OCI-LY7 (cell line): ENCODE measurements at regions not wholly inside any gene's neighbourhood (a gene's known extent, or its start where the extent isn't known, plus 50 kb on each side); places are given as distances from the start of the nearest gene placed in this dataset.
A peak's percentile ranks its signal among the peaks of the same experiment; 100 is the strongest.

ENCODE experiments used
- BruUV-seq: library from RNA; stranded (reverse); fragments of 400-500 nt; replicated peaks from 2 replicates; lab custom pipeline; 2021; lab: Mats Ljungman, UMichigan
- CTCF ChIA-PET: fragments of 300-600 bp; sonication (Branson Sonifier 250); formaldehyde crosslinking; loops from one replicate; lab custom pipeline; 2022; ENCODE audit warnings: antibody characterized with exemption; ENCODE audit not compliant: unreplicated experiment; lab: Charles Lee
- POLR2A ChIA-PET: fragments of 300-600 bp; sonication (Branson Sonifier 250); formaldehyde crosslinking; loops from one replicate; lab custom pipeline; 2022; ENCODE audit warnings: antibody characterized with exemption; lab: Charles Lee
- DNase-seq: peaks from one replicate; pipeline ENCODE4 v3.0.0-alpha.2; 2015; ENCODE audit warnings: low spot score
- H2AFZ ChIP-seq: fragments of 200-600 bp; sonication (generic), shearing (Covaris generic); 2 replicates; pipeline ENCODE4 v1.6.1; 2014; ENCODE audit warnings: mild to moderate bottlenecking, antibody characterized with exemption, low read length, moderate library complexity
- H3K27ac ChIP-seq: fragments of 200-600 bp; sonication (generic); 2 replicates; pipeline ENCODE4 v1.5.1; 2014; ENCODE audit warnings: mixed run types, low read depth, mild to moderate bottlenecking, moderate library complexity, low read length, inconsistent platforms; ENCODE audit not compliant: poor library complexity, severe bottlenecking
- H3K36me3 ChIP-seq: fragments of 200-600 bp; sonication (generic); 2 replicates; pipeline ENCODE4 v1.6.1; 2014; ENCODE audit warnings: mild to moderate bottlenecking, antibody characterized with exemption, low read length, moderate library complexity, mixed read lengths; ENCODE audit not compliant: insufficient read depth
- H3K4me1 ChIP-seq: fragments of 200-600 bp; sonication (generic); 2 replicates; pipeline ENCODE4 v1.5.1; 2014; ENCODE audit warnings: mild to moderate bottlenecking, low read length; ENCODE audit not compliant: insufficient read depth, poor library complexity, severe bottlenecking
- H3K4me2 ChIP-seq: fragments of 200-600 bp; sonication (generic); 2 replicates; pipeline ENCODE4 v1.6.1; 2014; ENCODE audit warnings: mild to moderate bottlenecking, low read length
- H3K4me3 ChIP-seq: fragments of 200-600 bp; sonication (generic); 2 replicates; pipeline ENCODE4 v1.5.1; 2014; ENCODE audit warnings: mild to moderate bottlenecking, low read depth, low read length; ENCODE audit not compliant: poor library complexity, severe bottlenecking
- H3K79me2 ChIP-seq: fragments of 200-600 bp; sonication (generic); 2 replicates; pipeline ENCODE4 v1.6.1; 2016; ENCODE audit warnings: low read depth, mild to moderate bottlenecking, low read length, moderate library complexity, mixed read lengths; ENCODE audit not compliant: insufficient read depth
- H3K9me2 ChIP-seq: fragments of 200-600 bp; sonication (generic); 2 replicates; pipeline ENCODE4 v1.6.1; 2016; ENCODE audit warnings: mild to moderate bottlenecking, low read length, mixed read lengths; ENCODE audit not compliant: insufficient read depth
- H3K9me3 ChIP-seq: fragments of 200-600 bp; sonication (generic); 2 replicates; pipeline ENCODE4 v1.6.1; 2014; ENCODE audit warnings: mild to moderate bottlenecking, mixed run types, low read length, mixed read lengths
- H4K20me1 ChIP-seq: fragments of 200-600 bp; sonication (generic); 2 replicates; pipeline ENCODE4 v1.6.1; 2014; ENCODE audit warnings: mild to moderate bottlenecking, antibody characterized with exemption, low read length, moderate library complexity, mixed read lengths; ENCODE audit not compliant: insufficient read depth
- CTCF ChIP-seq: fragments of 200-600 bp; sonication (generic); conservative IDR thresholded peaks from 2 replicates; pipeline ENCODE4 v1.5.1; 2014; ENCODE audit warnings: mild to moderate bottlenecking, antibody characterized with exemption, low read length, moderate library complexity, mixed read lengths
- EZH2phosphoT487 ChIP-seq: fragments of 200-600 bp; sonication (generic); IDR thresholded peaks from 2 replicates; pipeline ENCODE4 v1.6.1; 2018; ENCODE audit warnings: low read depth, borderline replicate concordance, mild to moderate bottlenecking, mixed run types, antibody characterized with exemption, low read length, moderate library complexity, mixed read lengths
- intact Hi-C: fragments of 100-400 bp; cut with micrococcal nuclease; formaldehyde crosslinking; loops from one replicate; pipeline ENCODE4 v1.10.0; 2022; ENCODE audit not compliant: unreplicated experiment

GRCh38 chr6:97702248-97702647 lies 419.2 kb upstream of the MMS22L start:
- POLR2A ChIA-PET = interaction anchor here (1.5 kb wide), 1 partner anchor 9 kb away, joined by 3 read pairs; no protein-coding TSS in a partner anchor
- Histone ChIP-seq H3K9me2 (no peaks in the 10 kb centered on the region), H3K4me1 (no peaks in the 10 kb centered on the region), H3K9me3 (no peaks in the 10 kb centered on the region), H3K4me2 (no peak overlapping the region), H4K20me1 (no peaks in the 10 kb centered on the region), H2AFZ (no peak overlapping the region), H3K27ac (no peak overlapping the region), H3K4me3 (no peak overlapping the region), H3K79me2 (no peaks in the 10 kb centered on the region), H3K36me3 (no peaks in the 10 kb centered on the region)
- intact Hi-C loops = no loop called here
- BruUV-seq = no TSS peak
- no peak for TF ChIP-seq CTCF
- TF ChIP-seq EZH2phosphoT487 = no peak
- DNase-seq = no peak
- CTCF ChIA-PET = no interaction called here

- POLR2A ChIA-PET = no interaction called here
Observed at GRCh38 chr6:97703661-97704060, 420.6 kb upstream of the MMS22L start.

GRCh38 chr6:97705568-97705967 lies 422.6 kb upstream of the MMS22L start:
- Histone ChIP-seq H3K4me3 (no peak overlapping the region), H3K9me2 (no peaks in the 10 kb centered on the region), H4K20me1 (no peaks in the 10 kb centered on the region), H3K9me3 (no peaks in the 10 kb centered on the region), H3K4me2 (no peak overlapping the region), H3K27ac (no peak overlapping the region), H3K36me3 (no peaks in the 10 kb centered on the region), H3K4me1 (no peaks in the 10 kb centered on the region), H2AFZ (no peak overlapping the region), H3K79me2 (no peaks in the 10 kb centered on the region)
- peak; percentile 7 for DNase-seq
- CTCF ChIA-PET = no interaction called here
- TF ChIP-seq CTCF = peak; percentile 68
- TF ChIP-seq EZH2phosphoT487 = no peak
- POLR2A ChIA-PET = no interaction called here
- no TSS peak for BruUV-seq
- intact Hi-C loops = no loop called here

More at GRCh38 chr6:97703661-97704060, 420.6 kb upstream of the MMS22L start:
- intact Hi-C loops = no loop called here
- H3K4me2 ChIP-seq = no peak overlapping the region
- H3K27ac ChIP-seq = no peak overlapping the region
- no peaks in the 10 kb centered on the region for H3K4me1 ChIP-seq
- no peaks in the 10 kb centered on the region for H3K9me3 ChIP-seq
- no peaks in the 10 kb centered on the region for H4K20me1 ChIP-seq
- no peak overlapping the region for H2AFZ ChIP-seq
- DNase-seq = no peak
- TF ChIP-seq EZH2phosphoT487 (no peak), CTCF (no peak)
- CTCF ChIA-PET = no interaction called here
- no TSS peak for BruUV-seq
- no peak overlapping the region for H3K4me3 ChIP-seq
- no peaks in the 10 kb centered on the region for H3K36me3 ChIP-seq
- no peaks in the 10 kb centered on the region for H3K9me2 ChIP-seq
- H3K79me2 ChIP-seq = no peaks in the 10 kb centered on the region
